ENCODE measurements at regions not wholly inside any gene's neighbourhood (a gene's known extent, or its start where the extent isn't known, plus 50 kb on each side); places are given as distances from the start of the nearest gene placed in this dataset.

DNA sequence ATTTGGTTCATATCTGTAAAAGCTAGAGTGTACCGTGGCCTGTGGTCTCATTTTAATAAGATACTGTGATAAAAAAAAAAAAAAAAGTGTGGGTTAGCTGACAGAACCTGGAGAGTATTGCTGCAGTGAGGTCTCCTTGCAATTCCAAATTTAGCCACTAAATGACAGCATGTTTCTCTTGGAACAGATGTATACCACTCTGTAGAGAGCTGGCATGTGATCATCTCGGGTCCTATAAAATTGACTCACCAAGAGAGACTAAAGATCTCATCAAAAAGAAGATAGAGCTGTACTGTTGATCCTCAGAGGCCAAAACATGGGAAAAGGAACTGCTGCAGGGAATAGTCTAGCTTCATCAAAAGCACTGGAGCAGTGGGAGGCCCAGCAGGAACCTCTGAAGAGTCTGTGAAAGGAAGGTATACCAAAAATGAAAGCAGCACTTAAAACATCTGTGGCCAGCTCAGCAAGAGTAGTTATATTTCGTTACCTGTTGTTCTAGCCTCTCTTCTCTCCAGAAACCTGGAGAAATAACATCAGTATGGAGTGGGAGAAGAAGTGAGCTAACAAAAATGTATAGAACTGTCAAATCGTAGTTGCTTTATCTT, 826.8 kb downstream of the EFNA5 start:
- Mint-ChIP-seq H3K27me3 (ENCODE audit: low read depth in 2 of 2) (peaks cover 0 to 12% of the 10 kb centered on the region in 2 donors), H3K27ac (no peak overlapping the region), H3K4me1 (no peaks in the 10 kb centered on the region), H3K9me3 (peaks cover 2 to 11% of the 10 kb centered on the region in 2 donors), H3K4me3 (no peak overlapping the region), H3K36me3 (no peaks in the 10 kb centered on the region)
- Histone ChIP-seq H3K27me3 (ENCODE audit: control insufficient read depth, insufficient read depth, low read length) (no peaks in the 10 kb centered on the region), H3K4me1 (ENCODE audit: control insufficient read depth, insufficient read depth, low read length) (no peaks in the 10 kb centered on the region), H3K27ac (ENCODE audit: low read length) (no peak overlapping the region), H3K9me3 (ENCODE audit: control insufficient read depth, insufficient read depth, low read length) (no peaks in the 10 kb centered on the region), H3K36me3 (ENCODE audit: control insufficient read depth, insufficient read depth, low read length) (no peaks in the 10 kb centered on the region), H3K4me3 (ENCODE audit: low read length) (no peak overlapping the region)
- WGBS (ENCODE audit: insufficient coverage) = 84% methylated on average over 3 of the region's 4 CpGs
- DNase-seq (no peak), ATAC-seq (no peak)
- TF ChIP-seq, protein P1, sequence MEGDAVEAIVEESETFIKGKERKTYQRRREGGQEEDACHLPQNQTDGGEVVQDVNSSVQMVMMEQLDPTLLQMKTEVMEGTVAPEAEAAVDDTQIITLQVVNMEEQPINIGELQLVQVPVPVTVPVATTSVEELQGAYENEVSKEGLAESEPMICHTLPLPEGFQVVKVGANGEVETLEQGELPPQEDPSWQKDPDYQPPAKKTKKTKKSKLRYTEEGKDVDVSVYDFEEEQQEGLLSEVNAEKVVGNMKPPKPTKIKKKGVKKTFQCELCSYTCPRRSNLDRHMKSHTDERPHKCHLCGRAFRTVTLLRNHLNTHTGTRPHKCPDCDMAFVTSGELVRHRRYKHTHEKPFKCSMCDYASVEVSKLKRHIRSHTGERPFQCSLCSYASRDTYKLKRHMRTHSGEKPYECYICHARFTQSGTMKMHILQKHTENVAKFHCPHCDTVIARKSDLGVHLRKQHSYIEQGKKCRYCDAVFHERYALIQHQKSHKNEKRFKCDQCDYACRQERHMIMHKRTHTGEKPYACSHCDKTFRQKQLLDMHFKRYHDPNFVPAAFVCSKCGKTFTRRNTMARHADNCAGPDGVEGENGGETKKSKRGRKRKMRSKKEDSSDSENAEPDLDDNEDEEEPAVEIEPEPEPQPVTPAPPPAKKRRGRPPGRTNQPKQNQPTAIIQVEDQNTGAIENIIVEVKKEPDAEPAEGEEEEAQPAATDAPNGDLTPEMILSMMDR (IDR thresholded peaks at IDR 0.05) = no peak
- intact Hi-C loops (cut with micrococcal nuclease) = no loop called here

DNA sequence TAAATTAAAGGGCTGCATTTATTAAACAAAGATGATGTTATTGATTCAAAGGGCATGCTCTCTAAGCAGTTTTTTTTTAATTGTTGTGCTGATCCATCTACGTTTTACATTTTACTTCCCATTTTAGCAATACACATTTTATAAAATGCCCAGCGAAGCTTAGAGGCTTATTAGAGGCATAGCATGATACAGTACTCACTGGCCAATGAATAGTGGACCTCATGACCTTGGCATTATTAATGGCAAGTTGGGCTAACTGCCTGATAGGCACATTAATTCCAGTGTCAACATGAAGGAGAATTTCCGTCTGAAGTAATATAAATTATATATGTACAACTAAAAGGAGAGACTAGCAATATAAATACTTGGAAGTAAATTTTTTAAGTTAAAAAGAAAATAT, 837.2 kb downstream of the EFNA5 start:
- Mint-ChIP-seq H3K27me3 (ENCODE audit: low read depth in 2 of 2) (no peaks in the 10 kb centered on the region), H3K9me3 (peaks cover 0 to 2% of the 10 kb centered on the region in 2 donors), H3K27ac (no peak overlapping the region), H3K4me3 (no peak overlapping the region), H3K36me3 (no peaks in the 10 kb centered on the region), H3K4me1 (no peaks in the 10 kb centered on the region)
- Histone ChIP-seq H3K4me3 (ENCODE audit: low read length) (no peak overlapping the region), H3K27ac (ENCODE audit: low read length) (no peak overlapping the region), H3K4me1 (ENCODE audit: control insufficient read depth, insufficient read depth, low read length) (no peaks in the 10 kb centered on the region), H3K36me3 (ENCODE audit: control insufficient read depth, insufficient read depth, low read length) (no peaks in the 10 kb centered on the region), H3K27me3 (ENCODE audit: control insufficient read depth, insufficient read depth, low read length) (no peaks in the 10 kb centered on the region), H3K9me3 (ENCODE audit: control insufficient read depth, insufficient read depth, low read length) (no peaks in the 10 kb centered on the region)
- intact Hi-C loops (cut with micrococcal nuclease) = no loop called here
- no peak for ATAC-seq
- WGBS (ENCODE audit: insufficient coverage) = 32% methylated on average over 2 of the region's 3 CpGs
- DNase-seq = no peak
- TF ChIP-seq, protein P1 (IDR thresholded peaks at IDR 0.05) = no peak

DNA sequence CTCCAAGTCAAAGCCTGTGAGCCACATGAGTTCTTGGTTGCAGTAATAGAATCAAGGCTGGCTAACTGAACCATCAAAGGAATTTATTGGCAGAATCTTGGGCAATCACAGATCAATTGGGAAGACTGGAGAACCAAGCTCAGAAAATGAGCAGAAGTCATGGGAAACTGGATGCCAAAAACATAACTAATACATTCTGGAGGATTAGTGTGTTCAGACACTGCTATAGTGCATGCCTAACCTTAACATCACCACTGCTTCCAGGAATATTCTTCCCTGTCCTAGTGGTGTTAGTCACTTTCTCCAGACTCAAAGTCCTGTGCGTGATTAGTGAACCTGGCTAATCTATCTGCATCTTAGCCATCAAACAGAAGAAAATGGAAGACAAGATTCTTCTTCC, 843.7 kb downstream of the EFNA5 start:
- no peaks in the 10 kb centered on the region for H3K27me3 Mint-ChIP-seq (ENCODE audit: low read depth in 2 of 2)
- no peaks in the 10 kb centered on the region for H3K4me1 Mint-ChIP-seq
- no peaks in the 10 kb centered on the region for H3K9me3 ChIP-seq (ENCODE audit: control insufficient read depth, insufficient read depth, low read length)
- H3K36me3 ChIP-seq (ENCODE audit: control insufficient read depth, insufficient read depth, low read length) = no peaks in the 10 kb centered on the region
- H3K27me3 ChIP-seq (ENCODE audit: control insufficient read depth, insufficient read depth, low read length) = no peaks in the 10 kb centered on the region
- no peak overlapping the region for H3K4me3 ChIP-seq (ENCODE audit: low read length)
- no peaks in the 10 kb centered on the region for H3K4me1 ChIP-seq (ENCODE audit: control insufficient read depth, insufficient read depth, low read length)
- H3K9me3 Mint-ChIP-seq = peaks cover 0 to 2% of the 10 kb centered on the region in 2 donors
- H3K27ac Mint-ChIP-seq = no peak overlapping the region
- H3K4me3 Mint-ChIP-seq = no peak overlapping the region
- ATAC-seq (no peak), DNase-seq (no peak)
- WGBS (ENCODE audit: insufficient coverage) = 83% methylated on average over 1 of the region's 1 CpG
- H3K36me3 Mint-ChIP-seq = no peaks in the 10 kb centered on the region
- intact Hi-C loops (cut with micrococcal nuclease) = no loop called here
- H3K27ac ChIP-seq (ENCODE audit: low read length) = no peak overlapping the region
- TF ChIP-seq, protein P1 (IDR thresholded peaks at IDR 0.05) = no peak

DNA sequence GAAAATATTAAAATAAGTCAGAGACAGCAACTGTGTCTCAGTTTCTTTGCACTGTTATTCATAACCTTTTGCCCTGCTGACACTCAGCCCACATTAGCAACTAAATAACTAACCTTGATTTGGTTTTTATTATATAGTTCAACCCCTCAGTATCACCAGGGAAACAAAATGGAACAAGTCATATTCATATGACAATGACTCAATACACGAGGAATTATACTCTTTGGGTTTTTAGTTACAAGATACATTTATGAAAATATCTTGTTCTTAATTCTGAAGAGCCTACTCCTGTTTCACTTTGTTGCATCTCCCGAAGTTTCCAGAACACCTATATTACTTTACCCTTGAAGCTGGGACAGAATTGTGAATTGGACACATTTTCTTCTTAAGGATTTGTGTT, 845.4 kb downstream of the EFNA5 start:
- H3K27ac Mint-ChIP-seq = no peak overlapping the region
- TF ChIP-seq, protein P1 (IDR thresholded peaks at IDR 0.05) = no peak

More for the DNA sequence above, 845.4 kb downstream of the EFNA5 start:
- intact Hi-C loops (cut with micrococcal nuclease) = no loop called here
- no peak overlapping the region for H3K4me3 ChIP-seq (ENCODE audit: low read length)
- H3K4me1 Mint-ChIP-seq = no peaks in the 10 kb centered on the region
- no peaks in the 10 kb centered on the region for H3K36me3 Mint-ChIP-seq
- H3K9me3 Mint-ChIP-seq = peaks cover 0 to 2% of the 10 kb centered on the region in 2 donors
- no peak overlapping the region for H3K4me3 Mint-ChIP-seq
- WGBS (ENCODE audit: insufficient coverage) = no CpG with 5 or more reads among the region's 2 CpGs
- H3K27me3 Mint-ChIP-seq (ENCODE audit: low read depth in 2 of 2) = no peaks in the 10 kb centered on the region
- no peaks in the 10 kb centered on the region for H3K9me3 ChIP-seq (ENCODE audit: control insufficient read depth, insufficient read depth, low read length)
- ATAC-seq (no peak), DNase-seq (no peak)
- no peaks in the 10 kb centered on the region for H3K27me3 ChIP-seq (ENCODE audit: control insufficient read depth, insufficient read depth, low read length)
- no peaks in the 10 kb centered on the region for H3K36me3 ChIP-seq (ENCODE audit: control insufficient read depth, insufficient read depth, low read length)
- no peaks in the 10 kb centered on the region for H3K4me1 ChIP-seq (ENCODE audit: control insufficient read depth, insufficient read depth, low read length)
- H3K27ac ChIP-seq (ENCODE audit: low read length) = no peak overlapping the region

Measured in natural killer cell (primary cell).